ENCODE measurements at regions not wholly inside any gene's neighbourhood (a gene's known extent, or its start where the extent isn't known, plus 50 kb on each side); places are given as distances from the start of the nearest gene placed in this dataset.

DNA sequence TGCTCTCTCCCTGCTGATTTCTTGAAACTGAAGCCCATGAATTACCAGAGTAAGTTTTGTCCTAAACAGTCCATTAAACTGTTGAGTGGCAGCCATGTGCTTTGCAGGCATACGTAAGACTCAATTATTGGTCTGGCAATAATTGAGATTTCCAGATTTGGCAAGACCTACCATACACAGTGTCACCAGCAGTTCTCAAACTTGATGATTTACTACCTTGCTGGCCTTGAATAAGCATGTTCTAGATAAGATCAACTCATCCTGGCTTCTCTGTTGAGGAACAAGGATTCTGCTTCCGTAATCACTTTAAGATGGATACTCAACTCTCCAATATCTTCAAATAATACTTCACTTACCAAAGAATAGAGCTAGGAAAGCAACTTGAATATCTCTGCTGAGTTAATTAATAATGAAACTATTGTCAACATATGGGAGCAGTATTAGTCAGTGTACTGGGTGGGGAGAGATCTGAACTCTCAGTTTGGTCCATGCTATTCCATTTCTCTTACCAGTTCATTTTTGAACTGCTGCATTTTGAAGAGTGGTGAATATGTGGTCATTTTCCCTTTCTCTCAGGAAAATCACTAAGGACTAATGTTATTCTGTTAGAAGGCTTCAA, 181.4 kb downstream of the IPMK start:
- H3K4me1 Mint-ChIP-seq (ENCODE audit: low read depth) = no peaks in the 10 kb centered on the region
- H3K27ac Mint-ChIP-seq = no peak overlapping the region
- intact Hi-C loops (cut with micrococcal nuclease) = no loop called here
- no peak for DNase-seq
- POLR2A ChIA-PET = interaction anchor here (0.6 kb wide), 1 partner anchor 18 kb away, joined by 4 read pairs; no protein-coding TSS in a partner anchor
- CTCF ChIA-PET = no interaction called here
- no peak for ATAC-seq
- peaks cover 15% of the 10 kb centered on the region for H3K27me3 Mint-ChIP-seq
- no peak for TF ChIP-seq CTCF (IDR thresholded peaks at IDR 0.05)
- H3K9me3 Mint-ChIP-seq = no peaks in the 10 kb centered on the region
- H3K36me3 Mint-ChIP-seq (ENCODE audit: low read depth) = no peaks in the 10 kb centered on the region
- H3K4me3 Mint-ChIP-seq = no peak overlapping the region

- H3K9me3 Mint-ChIP-seq = no peaks in the 10 kb centered on the region
- ChIA-PET POLR2A (no interaction called here), CTCF (no interaction called here)
- H3K27me3 Mint-ChIP-seq = peaks cover 7% of the 10 kb centered on the region
- intact Hi-C loops (cut with micrococcal nuclease) = no loop called here
- H3K4me1 Mint-ChIP-seq (ENCODE audit: low read depth) = no peaks in the 10 kb centered on the region
- TF ChIP-seq CTCF (IDR thresholded peaks at IDR 0.05) = no peak
- ATAC-seq (no peak), DNase-seq (no peak)
- no peak overlapping the region for H3K4me3 Mint-ChIP-seq
- H3K36me3 Mint-ChIP-seq (ENCODE audit: low read depth) = no peaks in the 10 kb centered on the region
- H3K27ac Mint-ChIP-seq = no peak overlapping the region
Measured at GRCh38 chr10:58082248-58082647, 185.4 kb downstream of the IPMK start.

DNA sequence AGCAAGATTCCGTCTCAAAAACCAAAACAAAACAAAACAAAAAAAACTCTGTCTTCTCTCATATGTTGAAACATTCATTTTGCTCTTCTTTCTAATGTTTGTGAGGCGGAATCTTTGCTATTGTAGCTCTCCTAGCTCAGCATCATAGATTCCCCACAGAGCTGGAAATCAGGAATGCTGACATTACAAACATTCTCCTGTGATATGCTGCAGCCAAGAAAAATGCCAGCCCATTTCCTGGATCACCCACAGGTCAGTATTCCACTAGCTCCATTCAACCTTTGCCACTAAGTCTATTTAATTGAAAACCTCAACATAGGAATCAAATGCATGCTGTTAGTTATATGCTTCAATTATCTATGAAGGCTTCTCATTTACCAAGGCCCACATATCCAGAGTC, 186.3 kb downstream of the IPMK start:
- TF ChIP-seq CTCF (IDR thresholded peaks at IDR 0.05) = no peak
- CTCF ChIA-PET = no interaction called here
- Mint-ChIP-seq H3K27me3 (peaks cover 3% of the 10 kb centered on the region), H3K4me1 (ENCODE audit: low read depth) (no peaks in the 10 kb centered on the region), H3K4me3 (no peak overlapping the region), H3K36me3 (ENCODE audit: low read depth) (no peaks in the 10 kb centered on the region), H3K9me3 (no peaks in the 10 kb centered on the region), H3K27ac (no peak overlapping the region)
- ATAC-seq (no peak), DNase-seq (no peak)
- intact Hi-C loops (cut with micrococcal nuclease) = no loop called here
- POLR2A ChIA-PET = no interaction called here

DNA sequence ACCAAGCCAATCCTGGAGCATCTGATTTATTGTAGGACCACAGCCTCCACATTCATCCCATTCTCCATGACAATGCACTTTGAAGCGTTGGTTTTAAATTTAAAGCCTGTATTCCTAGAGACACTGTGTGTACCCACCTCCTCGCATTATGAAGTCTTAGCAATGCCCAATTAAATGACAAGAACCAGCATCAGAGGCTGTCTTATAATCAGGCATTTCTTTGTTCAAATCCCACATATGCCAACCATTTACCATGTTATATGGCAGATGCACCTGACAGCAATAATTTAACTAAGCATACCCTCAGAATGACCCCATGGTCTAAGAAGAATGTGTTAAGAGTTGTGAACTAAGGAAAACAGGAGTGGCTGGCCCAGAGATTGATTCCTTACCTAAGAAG, 188.2 kb downstream of the IPMK start:
- Mint-ChIP-seq H3K4me1 (ENCODE audit: low read depth) (no peaks in the 10 kb centered on the region), H3K27ac (no peak overlapping the region), H3K36me3 (ENCODE audit: low read depth) (no peaks in the 10 kb centered on the region), H3K9me3 (no peaks in the 10 kb centered on the region), H3K4me3 (no peak overlapping the region), H3K27me3 (no peaks in the 10 kb centered on the region)
- CTCF ChIA-PET = no interaction called here
- DNase-seq (no peak), ATAC-seq (no peak)
- intact Hi-C loops (cut with micrococcal nuclease) = no loop called here
- POLR2A ChIA-PET = no interaction called here
- no peak for TF ChIP-seq CTCF (IDR thresholded peaks at IDR 0.05)

DNA sequence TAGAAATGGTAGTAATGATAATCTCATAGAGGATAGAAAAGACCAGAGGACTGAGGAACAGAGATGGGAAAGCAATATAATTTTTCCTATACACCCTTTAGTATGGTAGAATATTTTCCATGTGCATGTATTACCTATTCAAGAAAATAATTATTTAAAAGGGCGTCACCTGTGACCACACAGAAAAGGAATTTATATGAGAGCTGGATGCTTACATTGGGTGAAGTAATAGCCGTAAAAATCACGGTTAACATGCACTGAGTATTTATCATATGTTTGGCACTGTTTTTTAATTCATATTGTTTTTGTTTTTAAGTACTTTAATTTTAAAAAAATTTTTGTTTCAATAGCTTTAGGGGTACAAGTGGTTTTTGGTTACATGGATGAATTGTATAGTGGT, 195.1 kb downstream of the IPMK start:
- ChIA-PET POLR2A (no interaction called here), CTCF (no interaction called here)
- TF ChIP-seq CTCF (IDR thresholded peaks at IDR 0.05) = no peak
- Mint-ChIP-seq H3K27ac (no peak overlapping the region), H3K27me3 (peaks cover 2% of the 10 kb centered on the region), H3K9me3 (no peaks in the 10 kb centered on the region), H3K4me1 (ENCODE audit: low read depth) (no peaks in the 10 kb centered on the region), H3K36me3 (ENCODE audit: low read depth) (no peaks in the 10 kb centered on the region), H3K4me3 (no peak overlapping the region)
- intact Hi-C loops (cut with micrococcal nuclease) = no loop called here
- no peak for ATAC-seq
- DNase-seq = no peak

Measured in activated CD8-positive, alpha-beta T cell treated with anti-CD3 and anti-CD28 coated beads for 36 hours (primary cell).